AG04450 (cell line): ENCODE measurements at regions not wholly inside any gene's neighbourhood (a gene's known extent, or its start where the extent isn't known, plus 50 kb on each side); places are given as distances from the start of the nearest gene placed in this dataset.

Experiments
- CTCF ChIA-PET: fragments of 300-600, 350-600 bp; formaldehyde crosslinking; extraction: SDS; loops from one replicate; lab custom pipeline; 2022; ENCODE audit warnings: antibody characterized with exemption, inconsistent platforms; lab: Charles Lee
- POLR2A ChIA-PET: fragments of 350-600 bp; formaldehyde crosslinking; extraction: SDS; loops from one replicate; lab custom pipeline; 2021; ENCODE audit warnings: antibody characterized with exemption, inconsistent platforms; lab: Yijun Ruan, JAX
- DNase-seq: peaks from one replicate; pipeline ENCODE4 v3.0.0-alpha.2; 2011; ENCODE audit warnings: low read depth, low spot score
- H3K27ac ChIP-seq: one replicate; pipeline ENCODE4 v1.5.1; 2012; ENCODE audit warnings: low read depth, low read length, control low read depth
- H3K27me3 ChIP-seq: one replicate; pipeline ENCODE4 v1.6.0; 2012; ENCODE audit warnings: low read length; ENCODE audit not compliant: control insufficient read depth, insufficient read depth
- H3K4me3 ChIP-seq: 2 replicates; pipeline ENCODE4 v1.5.1; 2011; ENCODE audit warnings: mild to moderate bottlenecking, low read depth, low read length, control low read depth
- H3K9me3 ChIP-seq: 2 replicates; pipeline ENCODE4 v1.5.1; 2012; ENCODE audit warnings: low read length; ENCODE audit not compliant: control insufficient read depth, insufficient read depth
- TF ChIP-seq, protein P1 (sequence below): IDR thresholded peaks from 2 replicates; pipeline ENCODE4 v1.5.1; 2011; ENCODE audit warnings: low read depth, low read length, control low read depth, inconsistent platforms

DNA sequence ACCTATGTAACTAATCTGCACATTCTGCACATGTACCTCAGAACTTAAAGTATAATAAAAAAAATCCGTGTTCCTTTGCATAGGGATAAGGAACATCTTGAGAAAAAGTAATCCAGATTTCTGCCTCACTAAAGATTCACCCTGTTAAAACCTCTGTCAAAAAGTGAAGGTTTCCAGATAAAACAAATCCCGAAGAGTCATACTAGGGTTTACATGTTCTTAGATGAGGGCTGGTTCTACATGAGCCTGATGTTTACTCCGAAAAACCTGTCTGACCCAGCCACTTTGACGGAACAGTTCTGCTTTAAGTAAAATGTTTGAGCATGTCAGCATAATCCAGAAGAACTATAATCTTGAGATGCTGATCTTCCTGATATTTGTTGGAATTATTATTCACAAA lies 515.6 kb upstream of the SLC8A1 start:
- ChIA-PET CTCF (no interaction called here), POLR2A (no interaction called here)
- Histone ChIP-seq H3K27me3 (no peaks in the 10 kb centered on the region), H3K27ac (no peak overlapping the region), H3K4me3 (no peak overlapping the region), H3K9me3 (no peaks in the 10 kb centered on the region)
- TF ChIP-seq, protein P1, sequence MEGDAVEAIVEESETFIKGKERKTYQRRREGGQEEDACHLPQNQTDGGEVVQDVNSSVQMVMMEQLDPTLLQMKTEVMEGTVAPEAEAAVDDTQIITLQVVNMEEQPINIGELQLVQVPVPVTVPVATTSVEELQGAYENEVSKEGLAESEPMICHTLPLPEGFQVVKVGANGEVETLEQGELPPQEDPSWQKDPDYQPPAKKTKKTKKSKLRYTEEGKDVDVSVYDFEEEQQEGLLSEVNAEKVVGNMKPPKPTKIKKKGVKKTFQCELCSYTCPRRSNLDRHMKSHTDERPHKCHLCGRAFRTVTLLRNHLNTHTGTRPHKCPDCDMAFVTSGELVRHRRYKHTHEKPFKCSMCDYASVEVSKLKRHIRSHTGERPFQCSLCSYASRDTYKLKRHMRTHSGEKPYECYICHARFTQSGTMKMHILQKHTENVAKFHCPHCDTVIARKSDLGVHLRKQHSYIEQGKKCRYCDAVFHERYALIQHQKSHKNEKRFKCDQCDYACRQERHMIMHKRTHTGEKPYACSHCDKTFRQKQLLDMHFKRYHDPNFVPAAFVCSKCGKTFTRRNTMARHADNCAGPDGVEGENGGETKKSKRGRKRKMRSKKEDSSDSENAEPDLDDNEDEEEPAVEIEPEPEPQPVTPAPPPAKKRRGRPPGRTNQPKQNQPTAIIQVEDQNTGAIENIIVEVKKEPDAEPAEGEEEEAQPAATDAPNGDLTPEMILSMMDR: no peak
- no peak for DNase-seq

DNA sequence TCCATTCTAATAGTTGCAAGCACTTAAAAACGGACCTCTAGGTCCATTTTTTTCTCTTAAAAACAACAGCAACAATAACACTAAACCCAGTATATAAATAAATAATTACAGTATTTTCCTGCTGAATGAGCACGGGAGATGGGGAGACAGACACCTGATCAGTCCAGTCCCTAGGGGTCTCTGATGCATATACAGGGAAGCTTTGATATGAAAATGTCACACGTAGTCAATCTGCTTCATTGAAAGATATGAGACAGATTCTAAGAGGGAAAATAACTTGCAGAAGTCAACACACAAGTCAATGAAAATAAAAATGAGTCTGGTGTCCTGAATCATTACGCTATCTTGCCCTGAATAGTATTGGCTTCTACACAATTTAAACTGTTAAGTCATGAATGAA lies 523.3 kb upstream of the SLC8A1 start:
- ChIA-PET CTCF (no interaction called here), POLR2A (no interaction called here)
- no peaks in the 10 kb centered on the region for H3K27me3 ChIP-seq
- H3K27ac ChIP-seq: no peak overlapping the region
- no peak overlapping the region for H3K4me3 ChIP-seq
- TF ChIP-seq, protein P1: no peak
- DNase-seq: no peak
- H3K9me3 ChIP-seq: no peaks in the 10 kb centered on the region

DNA sequence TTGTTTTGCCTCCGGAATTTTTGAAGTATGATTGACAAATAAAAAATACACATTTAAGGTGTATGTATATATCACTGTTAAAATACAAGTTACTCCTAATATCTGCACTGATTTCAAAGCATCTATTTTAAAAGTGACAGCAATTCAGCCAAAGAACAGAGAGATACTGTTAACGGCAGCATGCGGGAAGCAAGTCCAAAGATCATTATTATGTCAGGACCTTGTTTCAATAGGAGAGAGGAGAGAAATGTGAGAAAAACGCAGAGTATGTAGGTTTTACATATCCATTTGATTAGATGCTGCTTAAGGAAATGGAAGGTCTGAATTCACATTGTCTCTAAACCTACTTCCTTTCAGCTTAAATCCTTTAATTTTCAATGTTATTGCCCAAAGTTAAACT lies 545.5 kb upstream of the SLC8A1 start:
- ChIA-PET CTCF (no interaction called here), POLR2A (no interaction called here)
- Histone ChIP-seq H3K27ac (no peak overlapping the region), H3K9me3 (no peaks in the 10 kb centered on the region), H3K27me3 (no peaks in the 10 kb centered on the region), H3K4me3 (no peak overlapping the region)
- no peak for DNase-seq
- TF ChIP-seq, protein P1: no peak

GRCh38 chr2:41000374-41000773 lies 548.5 kb upstream of the SLC8A1 start:
- Histone ChIP-seq H3K9me3 (no peaks in the 10 kb centered on the region), H3K27me3 (no peaks in the 10 kb centered on the region), H3K4me3 (no peak overlapping the region), H3K27ac (no peak overlapping the region)
- TF ChIP-seq, protein P1: no peak
- DNase-seq: no peak
- CTCF ChIA-PET: interaction anchor here (0.7 kb wide), 1 partner anchor 133 kb away, joined by 4 read pairs; no protein-coding TSS in a partner anchor
- POLR2A ChIA-PET: no interaction called here

DNA sequence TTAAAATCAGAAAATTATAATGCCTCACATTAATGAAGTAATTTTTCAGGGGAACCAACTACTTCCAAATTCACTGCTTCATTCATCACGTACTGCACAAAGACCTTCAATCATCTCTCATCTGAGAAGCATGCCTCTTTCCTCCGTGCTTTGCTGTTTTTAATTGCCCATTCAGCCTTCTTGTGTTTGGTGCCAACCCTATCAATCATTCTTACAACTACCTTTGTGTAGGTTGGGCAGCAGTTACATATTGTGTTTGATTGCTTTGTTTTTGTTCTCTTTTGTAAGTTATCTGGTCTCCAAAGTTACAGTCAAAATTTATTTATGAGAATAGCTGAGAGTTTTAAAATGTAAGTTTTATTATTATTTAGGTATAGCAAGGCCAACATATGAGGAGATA lies 549.0 kb upstream of the SLC8A1 start:
- H3K27me3 ChIP-seq: no peaks in the 10 kb centered on the region
- H3K4me3 ChIP-seq: no peak overlapping the region
- TF ChIP-seq, protein P1: no peak
- H3K27ac ChIP-seq: no peak overlapping the region
- DNase-seq: no peak
- ChIA-PET CTCF (no interaction called here), POLR2A (no interaction called here)
- no peaks in the 10 kb centered on the region for H3K9me3 ChIP-seq
